ENCODE measurements at regions not wholly inside any gene's neighbourhood (a gene's known extent, or its start where the extent isn't known, plus 50 kb on each side); places are given as distances from the start of the nearest gene placed in this dataset.

DNA sequence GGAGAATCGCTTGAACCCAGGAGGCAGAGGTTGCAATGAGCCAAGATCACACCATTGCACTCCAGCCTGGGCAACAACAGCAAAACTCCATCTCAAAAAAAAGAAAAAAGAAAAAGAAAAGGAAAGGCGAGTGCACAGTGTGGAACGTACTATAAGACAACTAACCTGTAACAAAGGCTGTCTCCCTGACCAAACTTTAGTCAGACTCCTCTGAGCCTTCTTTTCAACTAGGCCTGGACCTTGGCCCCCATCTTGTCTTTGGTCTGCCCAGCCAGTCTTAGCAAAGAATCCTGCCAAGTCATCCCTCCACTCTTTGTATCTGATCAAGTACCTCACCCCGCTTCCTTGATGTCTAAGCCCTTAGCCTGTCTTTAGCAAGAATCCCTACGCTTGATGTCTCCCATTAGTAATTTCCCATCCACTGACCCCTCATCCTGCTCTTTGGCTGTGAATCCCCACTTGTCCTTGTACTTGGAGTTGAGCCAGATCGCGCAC is 68.9 kb upstream of the KDM7A start:
- FAIRE-seq (no peak), DNase-seq (ENCODE audit: low read depth, low spot score) (no peak)
- Histone ChIP-seq H3K4me3 (ENCODE audit: control insufficient read depth in 2 of 3, extremely low read depth in 1 of 3, insufficient read depth in 2 of 3, low read depth in 1 of 3, low read length in 3 of 3) (no peak overlapping the region), H3K27me3 (ENCODE audit: control insufficient read depth, extremely low read depth, insufficient read depth, low read length) (no peaks in the 10 kb centered on the region), H3K79me2 (ENCODE audit: control insufficient read depth, insufficient read depth, low read length) (no peaks in the 10 kb centered on the region), H3K9ac (ENCODE audit: control insufficient read depth, extremely low read depth, insufficient read depth, low read length) (no peak overlapping the region), H2AFZ (ENCODE audit: control insufficient read depth, low read length) (no peak overlapping the region), H3K9me3 (ENCODE audit: control insufficient read depth, low read depth, low read length) (no peaks in the 10 kb centered on the region), H3K4me2 (ENCODE audit: control insufficient read depth, extremely low read depth, insufficient read depth, low read depth, low read length) (no peak overlapping the region), H3K36me3 (ENCODE audit: control insufficient read depth in 2 of 2, extremely low read depth in 1 of 2, insufficient read depth in 2 of 2, low read length in 2 of 2) (no peaks in the 10 kb centered on the region), H4K20me1 (ENCODE audit: control insufficient read depth, extremely low read depth, insufficient read depth, low read length) (no peaks in the 10 kb centered on the region), H3K4me1 (ENCODE audit: control insufficient read depth, extremely low read depth, insufficient read depth, low read length) (no peaks in the 10 kb centered on the region), H3K27ac (ENCODE audit: control insufficient read depth, insufficient read depth, low read length) (no peak overlapping the region), H3K9me1 (ENCODE audit: control insufficient read depth, extremely low read depth, insufficient read depth, low read length) (no peaks in the 10 kb centered on the region)
- dilution Hi-C loops (cut with MboI; ENCODE audit: extremely low pct_ligation_motif_present, low sequenced_read_pairs), result no loop called here
- TF ChIP-seq CTCF (optimal IDR thresholded peaks at IDR 0.05 in 1 of 3, IDR thresholded peaks at IDR 0.05 in 1 of 3, conservative IDR thresholded peaks at IDR 0.05 in 1 of 3; ENCODE audit: extremely low read depth in 1 of 3, insufficient read depth in 2 of 3, low read length in 3 of 3), result no peak
- TF ChIP-seq EZH2 (IDR thresholded peaks at IDR 0.05; ENCODE audit: low read length), result no peak

DNA sequence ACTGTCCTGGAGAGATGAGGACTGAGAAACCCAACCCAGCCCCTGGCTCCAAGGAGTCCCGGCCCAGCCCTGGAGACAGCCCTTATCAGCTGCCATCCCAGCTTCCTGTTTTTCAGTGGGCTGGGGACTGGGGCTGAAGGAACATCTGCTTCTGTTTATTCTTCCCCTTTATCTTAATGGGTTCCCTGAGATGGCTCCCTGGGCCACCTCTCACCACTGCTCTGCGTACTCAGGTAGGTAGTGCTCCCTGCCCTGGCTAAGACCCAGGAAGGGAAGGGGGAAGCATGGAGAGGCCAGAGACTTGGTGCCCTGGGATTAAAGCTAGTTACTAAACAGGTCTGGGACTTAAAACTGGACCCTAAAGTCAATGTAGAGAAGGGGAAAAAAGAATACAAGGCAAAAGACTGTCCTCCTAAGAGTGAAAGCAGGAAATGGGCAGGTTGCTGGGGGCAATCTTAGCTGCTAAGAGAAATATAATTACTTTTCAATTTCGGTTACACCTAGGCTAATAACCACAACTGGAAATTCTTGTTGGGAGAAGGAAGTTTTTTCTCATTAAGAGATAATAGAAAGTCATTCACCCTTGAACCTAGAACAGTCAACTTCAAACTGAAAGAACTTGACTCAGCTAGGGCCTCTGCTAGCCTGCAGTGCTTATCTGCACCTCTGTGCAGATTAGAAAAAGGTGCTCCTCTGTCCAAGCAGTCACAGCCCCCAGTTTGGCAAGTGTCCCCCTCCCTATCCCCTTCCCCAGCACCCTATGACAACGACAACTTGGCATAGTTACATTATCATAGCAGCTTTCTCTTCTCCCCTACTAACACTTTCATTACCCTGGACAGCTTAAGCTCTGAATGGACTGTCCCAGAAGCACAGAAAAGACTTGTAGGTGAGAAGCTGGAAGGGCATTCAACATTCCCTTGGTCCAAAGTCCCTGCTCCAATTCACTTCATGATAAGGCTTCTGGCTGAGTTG is 65.6 kb upstream of the KDM7A start:
- H4K20me1 ChIP-seq (ENCODE audit: control insufficient read depth, extremely low read depth, insufficient read depth, low read length), result no peaks in the 10 kb centered on the region
- dilution Hi-C loops (cut with MboI; ENCODE audit: extremely low pct_ligation_motif_present, low sequenced_read_pairs), result no loop called here
- DNase-seq (ENCODE audit: low read depth, low spot score) (no peak), FAIRE-seq (no peak)
- H2AFZ ChIP-seq (ENCODE audit: control insufficient read depth, low read length), result no peak overlapping the region
- H3K4me3 ChIP-seq (ENCODE audit: control insufficient read depth in 2 of 3, extremely low read depth in 1 of 3, insufficient read depth in 2 of 3, low read depth in 1 of 3, low read length in 3 of 3), result no peak overlapping the region
- no peaks in the 10 kb centered on the region for H3K9me3 ChIP-seq (ENCODE audit: control insufficient read depth, low read depth, low read length)
- H3K4me1 ChIP-seq (ENCODE audit: control insufficient read depth, extremely low read depth, insufficient read depth, low read length), result no peaks in the 10 kb centered on the region
- no peak overlapping the region for H3K4me2 ChIP-seq (ENCODE audit: control insufficient read depth, extremely low read depth, insufficient read depth, low read depth, low read length)
- peaks cover 7% of the 10 kb centered on the region for H3K27me3 ChIP-seq (ENCODE audit: control insufficient read depth, extremely low read depth, insufficient read depth, low read length)
- H3K9me1 ChIP-seq (ENCODE audit: control insufficient read depth, extremely low read depth, insufficient read depth, low read length), result no peaks in the 10 kb centered on the region
- TF ChIP-seq CTCF (optimal IDR thresholded peaks at IDR 0.05 in 1 of 3, IDR thresholded peaks at IDR 0.05 in 1 of 3, conservative IDR thresholded peaks at IDR 0.05 in 1 of 3; ENCODE audit: extremely low read depth in 1 of 3, insufficient read depth in 2 of 3, low read length in 3 of 3) (no peak), EZH2 (IDR thresholded peaks at IDR 0.05; ENCODE audit: low read length) (no peak)
- H3K9ac ChIP-seq (ENCODE audit: control insufficient read depth, extremely low read depth, insufficient read depth, low read length), result no peak overlapping the region
- H3K79me2 ChIP-seq (ENCODE audit: control insufficient read depth, insufficient read depth, low read length), result no peaks in the 10 kb centered on the region
- H3K36me3 ChIP-seq (ENCODE audit: control insufficient read depth in 2 of 2, extremely low read depth in 1 of 2, insufficient read depth in 2 of 2, low read length in 2 of 2), result no peaks in the 10 kb centered on the region
- H3K27ac ChIP-seq (ENCODE audit: control insufficient read depth, insufficient read depth, low read length), result no peak overlapping the region
